Vagina (tissue), 2 donors: ENCODE measurements at regions not wholly inside any gene's neighbourhood (a gene's known extent, or its start where the extent isn't known, plus 50 kb on each side); places are given as distances from the start of the nearest gene placed in this dataset.
"Not testable (repeated sequence)": the region's sequence is repeated elsewhere in the genome, so short reads cannot be mapped to it uniquely, and the experiment has no call there.

Experiments
- DNase-seq, 2 donors: peaks; one replicate each; pipeline ENCODE4 v3.0.0-alpha.2; 2017; ENCODE audit errors: extremely low spot score in 2 of 2
- H3K27ac ChIP-seq: fragments of 200-600 bp; sonication (generic); one replicate; pipeline ENCODE4 v1.5.1; 2019
- H3K27me3 ChIP-seq: fragments of 200-600 bp; sonication (generic); one replicate; pipeline ENCODE4 v1.5.1; 2019
- H3K36me3 ChIP-seq, 2 donors: fragments of 200-600 bp; sonication (generic); one replicate each; pipeline ENCODE4 v1.5.1; 2017 to 2019
- H3K4me1 ChIP-seq: fragments of 200-600 bp; sonication (generic); one replicate; pipeline ENCODE4 v1.5.1; 2019
- H3K4me3 ChIP-seq, 2 donors: fragments of 200-600 bp; sonication (generic); 1 replicate in 1 of 2; 2 replicates in 1 of 2; pipeline ENCODE4 v1.5.1; 2016 to 2019
- H3K9me3 ChIP-seq: fragments of 200-600 bp; sonication (generic); one replicate; pipeline ENCODE4 v1.5.1; 2019
- POLR2A ChIP-seq, 2 donors: fragments of 450-650 bp; IDR thresholded peaks; one replicate each; pipeline ENCODE4 v1.6.1; 2017; ENCODE audit warnings: antibody characterized with exemption in 2 of 2, mild to moderate bottlenecking in 2 of 2, moderate library complexity in 2 of 2
- POLR2AphosphoS5 ChIP-seq, 2 donors: sonication (generic); formaldehyde crosslinking; IDR thresholded peaks; one replicate each; pipeline ENCODE4 v1.9.0; 2017; ENCODE audit warnings: antibody characterized with exemption in 2 of 2, mild to moderate bottlenecking in 2 of 2, low read depth in 1 of 2; ENCODE audit not compliant: insufficient read depth in 1 of 2
- intact Hi-C: fragments of 100-400 bp; cut with DNase I; formaldehyde crosslinking; loops from one replicate; pipeline ENCODE4 v1.15.1; 2023
- TF ChIP-seq, protein P1 (sequence below), 3 experiments: fragments of 450-650 bp in 2 of 3; fragments of 200-600 bp in 1 of 3; sonication (generic) in 1 of 3; IDR thresholded peaks; one replicate each; pipeline ENCODE4 v1.5.1; 2017 to 2019; ENCODE audit warnings: antibody characterized with exemption in 3 of 3, mild to moderate bottlenecking in 2 of 3, moderate library complexity in 2 of 3

DNA sequence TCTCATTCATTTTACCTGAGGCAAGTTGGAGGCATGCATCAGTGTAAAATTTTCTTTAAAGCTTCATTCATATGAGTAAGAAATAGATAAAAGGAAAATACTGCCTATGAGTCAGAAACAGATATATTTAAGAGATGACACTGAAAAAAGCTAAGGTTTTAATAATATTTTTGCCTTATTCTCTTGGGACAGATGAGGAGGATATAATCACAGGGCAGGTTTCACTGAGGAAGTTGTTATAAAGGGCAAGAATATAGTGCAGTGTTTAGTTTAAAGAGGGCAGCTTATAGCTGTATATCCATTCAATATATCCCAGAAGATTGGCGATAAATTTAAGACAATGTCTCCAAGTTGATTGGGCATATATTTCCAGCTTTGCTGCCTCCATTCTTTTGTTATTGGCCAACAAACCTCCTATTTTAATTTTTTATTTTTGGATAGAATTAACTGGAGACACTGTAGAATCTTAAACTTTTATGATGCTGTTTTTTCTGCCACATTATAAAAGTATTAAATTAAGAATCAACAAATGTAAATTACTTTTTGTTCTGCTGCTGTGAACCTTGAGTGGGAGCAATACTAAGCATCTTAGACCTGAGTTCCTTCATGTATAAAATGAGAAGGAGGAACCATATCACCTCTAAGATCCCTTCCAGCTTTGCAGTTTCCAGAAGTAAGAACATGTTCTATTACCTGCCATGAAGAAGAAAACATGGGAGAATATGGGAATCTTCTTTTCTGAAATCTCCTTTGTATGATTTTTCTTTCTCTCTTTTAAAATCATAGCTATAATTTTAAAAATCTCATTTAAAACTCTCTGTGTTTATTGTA lies 171.6 kb downstream of the S1PR1 start:
- no peaks in the 10 kb centered on the region for H3K27me3 ChIP-seq
- H3K4me1 ChIP-seq: no peaks in the 10 kb centered on the region
- no peaks in the 10 kb centered on the region for H3K36me3 ChIP-seq
- no peak overlapping the region for H3K27ac ChIP-seq
- no peak overlapping the region for H3K4me3 ChIP-seq
- H3K9me3 ChIP-seq: no peaks in the 10 kb centered on the region
- TF ChIP-seq POLR2A (IDR thresholded peaks at IDR 0.05): no peak
- TF ChIP-seq POLR2AphosphoS5 (IDR thresholded peaks at IDR 0.05; ENCODE audit: insufficient read depth in 1 of 2, low read depth in 1 of 2): no peak
- TF ChIP-seq, protein P1, sequence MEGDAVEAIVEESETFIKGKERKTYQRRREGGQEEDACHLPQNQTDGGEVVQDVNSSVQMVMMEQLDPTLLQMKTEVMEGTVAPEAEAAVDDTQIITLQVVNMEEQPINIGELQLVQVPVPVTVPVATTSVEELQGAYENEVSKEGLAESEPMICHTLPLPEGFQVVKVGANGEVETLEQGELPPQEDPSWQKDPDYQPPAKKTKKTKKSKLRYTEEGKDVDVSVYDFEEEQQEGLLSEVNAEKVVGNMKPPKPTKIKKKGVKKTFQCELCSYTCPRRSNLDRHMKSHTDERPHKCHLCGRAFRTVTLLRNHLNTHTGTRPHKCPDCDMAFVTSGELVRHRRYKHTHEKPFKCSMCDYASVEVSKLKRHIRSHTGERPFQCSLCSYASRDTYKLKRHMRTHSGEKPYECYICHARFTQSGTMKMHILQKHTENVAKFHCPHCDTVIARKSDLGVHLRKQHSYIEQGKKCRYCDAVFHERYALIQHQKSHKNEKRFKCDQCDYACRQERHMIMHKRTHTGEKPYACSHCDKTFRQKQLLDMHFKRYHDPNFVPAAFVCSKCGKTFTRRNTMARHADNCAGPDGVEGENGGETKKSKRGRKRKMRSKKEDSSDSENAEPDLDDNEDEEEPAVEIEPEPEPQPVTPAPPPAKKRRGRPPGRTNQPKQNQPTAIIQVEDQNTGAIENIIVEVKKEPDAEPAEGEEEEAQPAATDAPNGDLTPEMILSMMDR (IDR thresholded peaks at IDR 0.05): no peak
- intact Hi-C loops: no loop called here
- DNase-seq: no peak

DNA sequence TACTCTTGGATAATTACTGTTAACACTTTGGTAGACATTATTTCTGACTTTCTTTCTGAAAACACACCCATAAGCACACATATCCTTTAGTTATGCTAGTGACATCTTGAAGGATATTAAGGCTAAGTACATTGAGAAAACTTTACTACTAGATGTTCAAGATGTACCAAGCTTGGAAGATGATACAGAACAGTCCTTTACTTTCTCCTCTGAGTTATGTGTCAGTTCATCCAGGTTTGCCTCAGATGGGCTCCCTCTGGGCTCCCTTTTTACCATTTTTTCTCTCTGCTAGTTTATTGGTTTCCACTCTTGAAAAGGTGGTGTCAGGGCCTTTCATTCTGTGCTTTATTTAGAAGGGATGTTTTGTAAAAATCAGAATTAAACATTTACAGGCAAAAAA lies 172.3 kb downstream of the S1PR1 start:
- DNase-seq: no peak
- no peak overlapping the region for H3K27ac ChIP-seq
- H3K27me3 ChIP-seq: no peaks in the 10 kb centered on the region
- H3K9me3 ChIP-seq: no peaks in the 10 kb centered on the region
- no peaks in the 10 kb centered on the region for H3K4me1 ChIP-seq
- no peaks in the 10 kb centered on the region for H3K36me3 ChIP-seq
- intact Hi-C loops: no loop called here
- TF ChIP-seq, protein P1 (IDR thresholded peaks at IDR 0.05): no peak
- TF ChIP-seq POLR2A (IDR thresholded peaks at IDR 0.05): no peak
- no peak for TF ChIP-seq POLR2AphosphoS5 (IDR thresholded peaks at IDR 0.05; ENCODE audit: insufficient read depth in 1 of 2, low read depth in 1 of 2)
- no peak overlapping the region for H3K4me3 ChIP-seq

DNA sequence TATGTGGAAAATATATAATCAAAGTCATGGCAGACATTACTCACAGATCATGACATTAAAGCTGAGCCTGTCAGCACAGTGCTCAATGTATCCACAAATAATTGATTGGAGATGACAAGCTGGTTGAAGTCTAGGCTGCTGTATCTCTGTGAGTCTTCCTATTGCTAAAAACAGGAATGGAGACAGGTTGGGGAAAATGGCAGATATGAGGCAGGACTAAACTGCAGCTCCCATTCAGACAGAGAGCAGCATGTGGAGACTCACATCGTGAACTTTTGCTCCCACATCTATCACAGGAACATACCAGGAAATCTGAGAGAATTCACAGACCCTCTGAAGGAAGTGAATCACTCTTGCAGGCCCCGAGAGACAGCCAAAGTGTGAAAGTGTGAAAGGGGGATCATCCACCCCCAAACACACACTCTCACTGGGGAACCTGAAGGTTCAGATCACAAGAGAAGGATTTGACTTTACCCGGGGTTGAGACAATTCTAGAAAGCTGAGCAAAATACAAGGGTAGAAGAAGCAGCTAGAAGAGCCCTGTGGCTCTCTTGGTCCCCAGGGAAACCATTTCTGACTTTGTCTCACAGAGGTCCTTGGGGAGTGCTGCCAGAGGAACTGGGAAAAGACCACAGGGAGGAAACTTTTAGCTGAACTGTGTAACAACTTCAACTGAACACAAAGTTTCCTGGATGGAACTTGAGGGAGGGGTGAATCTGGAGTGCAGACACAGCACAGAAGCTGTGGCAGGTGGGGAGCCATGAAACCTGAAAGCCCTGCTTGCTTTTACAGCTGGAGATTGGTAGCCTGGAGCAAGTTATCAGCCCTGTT lies 173.4 kb downstream of the S1PR1 start:
- TF ChIP-seq POLR2A (IDR thresholded peaks at IDR 0.05) (no peak), POLR2AphosphoS5 (IDR thresholded peaks at IDR 0.05; ENCODE audit: insufficient read depth in 1 of 2, low read depth in 1 of 2) (no peak)
- TF ChIP-seq, protein P1 (IDR thresholded peaks at IDR 0.05): no peak
- H3K36me3 ChIP-seq: no peaks in the 10 kb centered on the region
- H3K9me3 ChIP-seq: no peaks in the 10 kb centered on the region
- H3K27ac ChIP-seq: no peak overlapping the region
- no peaks in the 10 kb centered on the region for H3K27me3 ChIP-seq
- H3K4me1 ChIP-seq: no peaks in the 10 kb centered on the region
- no peak for DNase-seq
- intact Hi-C loops: no loop called here
- no peak overlapping the region for H3K4me3 ChIP-seq

DNA sequence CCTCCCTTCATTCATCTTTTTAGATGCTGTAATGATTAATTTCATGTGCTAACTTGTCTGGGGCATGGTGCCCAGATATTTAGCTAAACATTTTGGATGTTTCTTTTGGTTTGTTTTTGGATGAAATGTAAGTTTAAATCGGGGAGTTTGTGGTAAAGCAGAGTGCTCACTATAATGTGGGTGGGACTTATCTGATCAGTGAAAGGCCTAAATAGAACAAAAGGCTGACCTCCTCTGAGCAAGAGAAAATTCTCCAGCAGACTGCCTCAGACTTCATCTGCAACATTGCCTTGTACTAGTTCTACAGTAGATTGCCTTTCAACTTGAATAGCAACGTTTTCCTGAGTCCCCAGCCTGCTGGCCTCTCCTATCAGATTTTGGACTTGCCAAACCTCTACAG lies 183.6 kb downstream of the S1PR1 start:
- H3K36me3 ChIP-seq: no peaks in the 10 kb centered on the region
- H3K27me3 ChIP-seq: no peaks in the 10 kb centered on the region
- H3K9me3 ChIP-seq: no peaks in the 10 kb centered on the region
- TF ChIP-seq, protein P1 (IDR thresholded peaks at IDR 0.05): no peak
- no peak for TF ChIP-seq POLR2AphosphoS5 (IDR thresholded peaks at IDR 0.05; ENCODE audit: insufficient read depth in 1 of 2, low read depth in 1 of 2)
- no peak for TF ChIP-seq POLR2A (IDR thresholded peaks at IDR 0.05)
- intact Hi-C loops: no loop called here
- no peak for DNase-seq
- no peak overlapping the region for H3K4me3 ChIP-seq
- no peak overlapping the region for H3K27ac ChIP-seq
- H3K4me1 ChIP-seq: no peaks in the 10 kb centered on the region

DNA sequence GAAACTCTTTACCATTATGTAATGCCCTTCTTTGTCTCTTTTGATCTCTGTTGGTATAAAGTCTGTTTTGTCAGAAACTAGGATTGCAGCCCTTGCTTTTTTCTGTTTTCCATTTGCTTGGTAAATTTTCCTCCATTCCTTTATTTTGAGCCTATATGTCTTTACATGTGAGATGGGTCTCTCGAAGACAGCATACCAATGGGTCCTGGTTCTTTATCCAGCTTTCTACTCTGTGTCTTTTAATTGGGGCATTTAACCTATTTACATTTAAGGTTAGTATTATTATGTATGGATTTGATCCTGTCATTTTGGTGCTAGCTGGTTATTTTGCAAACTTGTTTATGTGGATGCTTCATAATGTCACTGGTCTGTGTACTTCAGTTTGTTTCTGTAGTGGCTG lies 191.3 kb downstream of the S1PR1 start:
- H3K4me3 ChIP-seq, H3K27ac ChIP-seq, DNase-seq, H3K27me3 ChIP-seq, H3K4me1 ChIP-seq, H3K36me3 ChIP-seq, H3K9me3 ChIP-seq, intact Hi-C loops: not testable (repeated sequence)
